H1 (cell line): ENCODE measurements at regions not wholly inside any gene's neighbourhood (a gene's known extent, or its start where the extent isn't known, plus 50 kb on each side); places are given as distances from the start of the nearest gene placed in this dataset.

Experiments
- E2F6 ChIP-seq: IDR thresholded peaks from 2 replicates; pipeline ENCODE4 v1.6.1; 2012; ENCODE audit warnings: inconsistent platforms
- MAX ChIP-seq: IDR thresholded peaks from 2 replicates; pipeline ENCODE4 v1.6.1; 2012; ENCODE audit warnings: inconsistent platforms
- RNF2 ChIP-seq: fragments of 200-900, 300-1000 bp; sonication (generic); IDR thresholded peaks from 2 replicates; pipeline ENCODE4 v1.7.1; 2016; ENCODE audit warnings: borderline replicate concordance, low read depth, mild to moderate bottlenecking, antibody characterized with exemption, low read length; ENCODE audit not compliant: poor library complexity, severe bottlenecking; ENCODE audit errors: missing control alignments

GRCh38 chr2:237214963-237215362 is 129.3 kb downstream of the COPS8 start (continued):
- TF ChIP-seq MAX (no peak), RNF2 (no peak), E2F6 (no peak)
